ENCODE measurements at regions not wholly inside any gene's neighbourhood (a gene's known extent, or its start where the extent isn't known, plus 50 kb on each side); places are given as distances from the start of the nearest gene placed in this dataset.
A peak's percentile ranks its signal among the peaks of the same experiment; 100 is the strongest.

DNA sequence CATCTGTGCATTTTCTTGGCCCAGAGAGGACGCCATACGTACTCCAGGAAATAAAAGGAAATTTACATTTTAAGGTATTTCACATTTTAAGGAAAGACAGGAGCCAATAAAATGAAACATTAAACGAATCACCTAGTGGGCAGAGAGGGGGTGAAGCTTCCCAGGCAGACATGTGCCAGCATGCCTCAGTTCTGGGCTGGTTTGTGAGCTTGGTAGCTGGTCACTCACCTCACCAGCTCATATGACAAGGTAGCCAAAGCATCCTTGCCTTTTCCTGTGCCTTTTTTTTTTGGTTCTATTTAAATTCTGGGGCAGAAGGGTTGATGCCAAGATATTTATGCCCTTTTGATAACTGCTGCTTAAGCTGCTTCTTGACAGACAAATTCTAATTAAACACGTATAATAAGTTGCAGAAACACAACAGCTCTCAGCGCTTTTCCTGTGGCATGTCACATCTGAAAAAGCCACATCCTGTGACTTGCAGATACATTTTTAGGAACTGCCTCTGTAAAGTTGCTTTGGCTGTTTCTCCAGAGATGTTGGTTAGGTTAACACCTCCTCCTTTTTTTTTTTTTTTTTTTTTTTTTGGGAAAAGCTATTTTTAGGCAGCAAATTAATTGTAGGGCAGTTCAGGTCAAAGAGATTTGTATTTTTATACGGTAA is 218.6 kb downstream of the PDCD6IP start:
- TF ChIP-seq, protein P1, sequence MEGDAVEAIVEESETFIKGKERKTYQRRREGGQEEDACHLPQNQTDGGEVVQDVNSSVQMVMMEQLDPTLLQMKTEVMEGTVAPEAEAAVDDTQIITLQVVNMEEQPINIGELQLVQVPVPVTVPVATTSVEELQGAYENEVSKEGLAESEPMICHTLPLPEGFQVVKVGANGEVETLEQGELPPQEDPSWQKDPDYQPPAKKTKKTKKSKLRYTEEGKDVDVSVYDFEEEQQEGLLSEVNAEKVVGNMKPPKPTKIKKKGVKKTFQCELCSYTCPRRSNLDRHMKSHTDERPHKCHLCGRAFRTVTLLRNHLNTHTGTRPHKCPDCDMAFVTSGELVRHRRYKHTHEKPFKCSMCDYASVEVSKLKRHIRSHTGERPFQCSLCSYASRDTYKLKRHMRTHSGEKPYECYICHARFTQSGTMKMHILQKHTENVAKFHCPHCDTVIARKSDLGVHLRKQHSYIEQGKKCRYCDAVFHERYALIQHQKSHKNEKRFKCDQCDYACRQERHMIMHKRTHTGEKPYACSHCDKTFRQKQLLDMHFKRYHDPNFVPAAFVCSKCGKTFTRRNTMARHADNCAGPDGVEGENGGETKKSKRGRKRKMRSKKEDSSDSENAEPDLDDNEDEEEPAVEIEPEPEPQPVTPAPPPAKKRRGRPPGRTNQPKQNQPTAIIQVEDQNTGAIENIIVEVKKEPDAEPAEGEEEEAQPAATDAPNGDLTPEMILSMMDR (IDR thresholded peaks at IDR 0.05; ENCODE audit: insufficient read depth, low read length): no peak
- TF ChIP-seq POLR2AphosphoS5 (IDR thresholded peaks at IDR 0.05; ENCODE audit: low read depth) (no peak), REST (IDR thresholded peaks at IDR 0.05; ENCODE audit: insufficient replicate concordance, low read depth) (no peak), SPI1 (IDR thresholded peaks at IDR 0.05; ENCODE audit: borderline replicate concordance, low read depth) (peak; percentile 80)

Data from HL-60 (cell line).